HG03097 (cell line): ENCODE measurements at regions not wholly inside any gene's neighbourhood (a gene's known extent, or its start where the extent isn't known, plus 50 kb on each side); places are given as distances from the start of the nearest gene placed in this dataset.

ENCODE experiments used
- ATAC-seq: cut with Tn5 transposase; IDR thresholded peaks from one replicate; pipeline ENCODE4 v1.9.1; 2021; ENCODE audit not compliant: unreplicated experiment, low FRiP score

DNA sequence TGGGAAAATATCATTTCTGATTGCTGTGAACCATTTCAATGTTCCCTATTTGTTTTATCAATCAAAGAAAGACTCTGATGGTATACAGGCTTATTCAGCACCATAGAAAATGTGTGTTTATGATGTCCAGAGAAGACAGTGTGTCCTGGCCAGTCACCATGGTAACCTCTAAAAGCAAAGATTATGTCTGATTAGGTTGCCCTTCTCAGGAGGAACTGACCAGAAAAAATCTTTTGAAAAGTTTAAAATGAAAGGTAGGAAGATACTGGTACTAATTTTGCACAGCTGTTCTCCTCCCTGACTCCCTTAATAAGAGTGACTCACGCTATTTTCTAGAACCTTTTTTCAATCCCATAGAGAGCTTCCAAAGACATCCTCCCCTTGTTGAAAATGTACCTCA, 391.8 kb upstream of the DCN start:
- ATAC-seq, result no peak

DNA sequence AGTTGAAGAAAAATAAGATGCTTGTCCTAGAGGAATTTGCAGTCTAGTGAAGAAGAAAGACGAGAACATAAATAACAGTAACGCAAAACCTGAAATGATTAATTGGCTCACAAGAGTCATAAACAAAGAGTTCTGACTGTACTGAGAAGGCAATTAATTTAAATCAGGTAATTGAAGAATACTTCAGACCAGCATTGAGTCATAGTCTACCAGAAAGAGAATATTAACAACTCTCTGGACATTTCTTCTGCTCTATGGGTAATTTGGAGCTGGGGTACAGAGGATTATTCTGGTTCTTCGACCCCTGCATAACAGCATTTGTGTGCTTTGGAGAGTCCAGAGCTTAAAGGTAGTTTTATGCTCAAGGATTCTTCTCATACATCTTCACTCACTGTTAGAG, 390.3 kb upstream of the DCN start:
- no peak for ATAC-seq

GRCh38 chr12:91567100-91567485, 384.5 kb upstream of the DCN start:
- no peak for ATAC-seq

- no peak for ATAC-seq
These were observed 383.9 kb upstream of the DCN start for GRCh38 chr12:91566328-91567099.

DNA sequence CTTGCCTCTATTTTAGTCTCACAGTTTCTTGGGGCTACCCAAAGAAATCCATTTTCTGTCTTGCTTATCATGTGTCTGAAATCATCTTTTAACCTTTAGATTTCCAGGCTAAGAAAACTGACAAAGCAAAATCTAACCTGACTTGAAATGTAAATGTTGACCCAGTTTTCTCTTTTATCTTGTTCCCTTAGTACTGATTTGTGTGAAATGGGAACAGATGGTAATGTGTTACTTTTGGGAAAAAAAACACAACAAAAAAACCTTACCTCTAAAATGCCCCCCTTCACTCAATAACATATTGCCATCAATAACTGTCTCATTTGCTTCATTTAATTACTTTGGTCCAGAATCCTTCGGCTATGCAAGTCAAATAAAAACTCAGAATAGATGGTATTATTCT, 383.2 kb upstream of the DCN start:
- no peak for ATAC-seq

DNA sequence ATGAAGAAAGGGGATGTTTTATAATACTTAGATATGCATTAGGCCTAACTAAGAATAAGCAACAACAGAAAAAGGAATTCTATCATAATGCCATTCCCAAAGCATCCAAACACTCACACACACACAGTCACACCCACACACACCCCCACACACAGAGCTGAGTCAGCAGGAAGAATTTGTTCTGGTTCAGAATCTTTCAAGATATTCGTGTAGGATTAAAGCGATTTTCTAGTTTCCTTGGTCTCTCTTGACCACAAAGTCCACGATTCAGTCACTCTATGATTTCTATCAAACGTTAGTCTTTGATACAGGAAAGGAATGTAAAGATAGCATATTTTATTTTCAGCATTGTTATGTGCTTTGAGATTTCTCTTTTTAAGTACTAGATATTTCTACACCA, 382.6 kb upstream of the DCN start:
- no peak for ATAC-seq

- no peak for ATAC-seq
These were observed 380.6 kb upstream of the DCN start for GRCh38 chr12:91563011-91563765.

DNA sequence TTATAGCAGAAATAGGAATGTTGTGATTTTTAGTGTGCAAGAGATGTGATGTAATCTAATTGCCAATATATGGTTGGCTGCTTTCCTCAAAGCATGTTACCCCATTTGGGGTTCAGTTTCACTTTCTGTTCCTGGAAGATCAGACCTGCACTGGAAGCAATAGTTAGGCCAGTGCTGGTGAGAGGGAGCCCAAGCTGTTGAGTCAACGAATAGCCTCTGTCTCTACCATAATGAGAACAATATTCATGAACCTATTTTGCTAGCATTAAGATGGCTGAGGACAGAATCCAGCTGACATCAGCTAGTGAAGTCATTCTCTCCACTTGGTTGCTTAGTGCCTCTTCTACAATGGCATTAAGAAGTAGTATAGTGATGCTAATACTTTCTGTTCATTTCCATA, 379.9 kb upstream of the DCN start:
- no peak for ATAC-seq

DNA sequence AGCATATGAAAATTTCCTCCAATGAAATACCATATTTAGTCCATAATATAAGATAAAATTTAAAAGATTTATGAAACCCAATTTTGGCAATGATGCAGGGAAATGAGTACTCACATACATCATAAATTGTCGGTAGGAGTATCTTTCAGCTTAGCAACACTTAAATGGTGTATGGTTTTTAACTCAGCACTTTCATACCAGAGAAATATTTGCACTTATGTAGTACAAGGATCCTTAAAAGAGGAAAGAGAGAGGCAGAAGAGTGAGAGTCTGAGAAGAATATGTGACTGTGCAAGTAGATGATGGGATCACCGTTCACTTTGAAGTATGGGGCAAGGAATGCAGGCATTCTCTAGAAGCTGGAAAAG, 379.3 kb upstream of the DCN start:
- no peak for ATAC-seq

GRCh38 chr12:91561301-91561957, 378.8 kb upstream of the DCN start:
- ATAC-seq, result no peak

GRCh38 chr12:91556909-91557308, 374.3 kb upstream of the DCN start:
- no peak for ATAC-seq

- no peak for ATAC-seq
These were observed 373.1 kb upstream of the DCN start for GRCh38 chr12:91555436-91556415.

- no peak for ATAC-seq
These were observed 369.3 kb upstream of the DCN start for GRCh38 chr12:91551927-91552326.

DNA sequence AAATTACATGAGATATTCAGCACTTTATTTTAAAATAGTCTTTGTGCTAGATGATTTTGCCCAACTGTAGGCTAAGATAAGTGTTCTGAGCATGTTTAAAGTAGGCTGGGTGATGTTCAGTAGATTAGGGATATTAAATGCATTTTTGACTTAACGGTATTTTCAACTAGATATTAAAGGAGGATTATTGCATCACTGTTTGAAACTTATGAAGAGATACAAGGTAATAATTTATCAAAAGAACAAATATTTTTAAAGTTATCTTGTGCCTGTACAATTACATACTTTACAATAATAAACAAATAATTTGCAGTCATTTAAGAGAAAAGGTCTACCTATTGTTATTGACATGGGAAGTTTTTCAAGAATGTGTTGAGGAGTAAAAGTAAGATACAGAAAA, 368.6 kb upstream of the DCN start:
- ATAC-seq, result no peak

GRCh38 chr12:91542666-91543065, 360.0 kb upstream of the DCN start:
- ATAC-seq, result no peak

DNA sequence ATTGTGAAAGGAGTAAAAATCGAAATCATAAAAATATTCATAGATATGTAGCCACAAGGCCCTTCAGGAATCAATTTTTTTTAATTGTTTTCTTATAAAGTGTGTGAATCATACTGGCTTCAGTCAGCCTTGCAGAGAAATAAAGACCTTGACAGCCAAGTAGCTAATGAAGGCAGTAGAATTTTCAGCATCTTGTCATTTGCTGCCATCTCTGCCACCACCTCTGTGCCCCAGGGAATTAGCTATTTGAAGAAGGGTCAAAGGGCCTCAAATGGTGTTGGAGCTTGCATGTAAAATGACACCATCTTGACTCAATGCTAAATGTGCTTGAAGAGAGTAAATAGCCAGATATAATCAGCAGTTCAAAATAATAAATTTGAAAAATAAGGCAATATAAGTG, 359.4 kb upstream of the DCN start:
- no peak for ATAC-seq

DNA sequence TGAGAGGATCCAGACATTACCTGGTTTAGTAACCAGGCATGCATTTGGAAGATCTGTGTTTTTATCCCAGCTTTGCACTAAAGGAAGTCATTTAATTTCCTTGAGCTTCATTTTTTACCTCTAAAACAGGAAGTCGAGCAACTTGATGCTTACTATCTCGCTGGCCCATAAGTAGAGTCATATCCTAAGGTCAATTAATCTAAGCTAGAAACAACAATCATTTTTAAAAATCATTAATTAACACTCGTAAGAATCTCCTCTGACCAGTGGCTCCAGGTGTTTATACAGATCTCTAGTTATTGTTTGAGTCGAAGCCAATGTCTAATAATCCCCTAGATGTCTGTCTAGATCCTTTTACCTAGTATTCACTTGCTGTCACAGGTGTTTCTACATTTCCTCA, 355.8 kb upstream of the DCN start:
- ATAC-seq, result no peak

DNA sequence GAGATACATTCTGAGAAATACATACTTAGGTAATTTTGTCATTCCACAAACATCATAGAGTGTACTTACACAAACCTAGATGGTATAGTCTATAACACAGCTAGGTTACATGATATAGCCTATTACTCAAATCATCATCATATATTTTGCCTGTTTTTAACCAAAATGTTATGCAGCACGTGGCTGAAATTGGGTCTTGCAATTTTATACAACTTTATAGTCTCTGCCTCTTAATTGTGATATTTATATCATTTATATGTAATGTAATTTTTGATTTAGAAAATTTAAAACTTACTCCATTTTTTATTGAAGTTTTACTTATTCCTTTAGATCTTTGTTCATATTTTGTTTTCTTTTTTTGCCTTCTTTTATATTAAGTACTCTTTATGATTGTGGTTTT, 350.7 kb upstream of the DCN start:
- ATAC-seq, result no peak

DNA sequence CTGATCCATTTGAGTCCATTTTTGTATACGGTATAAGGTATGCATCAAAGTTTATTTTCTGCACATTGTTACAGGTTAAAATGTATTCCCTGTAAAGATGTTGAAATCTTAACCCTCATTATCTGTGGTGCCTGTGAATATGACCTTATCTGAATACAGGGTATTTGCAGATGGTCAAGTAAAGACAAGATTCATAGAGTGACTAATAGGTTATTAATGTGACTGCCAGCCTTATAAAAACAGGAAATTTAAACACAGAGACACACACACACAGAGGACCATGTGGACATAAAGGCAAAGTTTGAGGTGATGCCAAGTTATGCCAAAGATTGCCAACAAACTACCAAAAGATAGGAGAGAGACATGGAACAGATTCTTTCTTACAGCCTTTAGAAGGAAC, 347.2 kb upstream of the DCN start:
- no peak for ATAC-seq

DNA sequence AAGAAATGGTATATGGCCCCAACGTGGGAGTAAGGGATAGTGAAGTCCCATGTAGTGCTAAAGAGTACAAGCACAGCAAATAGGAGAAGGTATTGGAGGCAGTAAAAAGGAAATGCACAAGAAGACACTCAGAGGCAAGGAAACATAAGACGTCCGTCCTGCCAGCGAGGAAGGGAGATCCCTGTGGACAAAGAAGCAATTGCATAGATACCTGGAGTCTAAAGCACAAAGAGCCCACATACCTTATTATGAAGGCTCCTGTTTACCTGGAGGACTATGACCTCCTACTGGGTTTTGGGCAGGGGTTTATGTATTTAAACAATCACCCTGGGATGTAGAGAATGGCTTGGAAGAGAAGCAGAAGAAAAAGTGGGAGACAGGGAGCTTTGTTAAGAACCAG, 341.2 kb upstream of the DCN start:
- no peak for ATAC-seq

DNA sequence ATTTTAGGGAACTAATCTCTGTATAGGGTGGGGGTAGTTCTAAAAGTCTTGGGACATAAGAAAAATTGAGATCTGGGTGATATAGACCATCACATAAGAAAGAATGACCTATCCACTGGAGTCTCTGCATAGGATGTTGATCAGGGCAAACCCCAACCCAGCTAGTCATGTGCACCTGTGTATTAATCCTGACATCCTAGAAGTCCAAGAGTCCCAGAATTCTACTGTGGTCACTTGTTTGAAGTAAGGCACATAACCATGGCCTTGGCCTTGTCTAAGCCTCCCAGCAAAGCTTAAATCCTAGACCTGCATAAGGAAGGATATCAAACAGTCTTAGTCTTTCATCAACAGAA, 334.1 kb upstream of the DCN start:
- no peak for ATAC-seq
